Limb (tissue), 2 donors: ENCODE measurements at regions not wholly inside any gene's neighbourhood (a gene's known extent, or its start where the extent isn't known, plus 50 kb on each side); places are given as distances from the start of the nearest gene placed in this dataset.
"Not testable (repeated sequence)": the region's sequence is repeated elsewhere in the genome, so short reads cannot be mapped to it uniquely, and the experiment has no call there.

Experiments
- DNase-seq, 2 donors: peaks; one replicate each; pipeline ENCODE4 v3.0.0-alpha.2; 2016; ENCODE audit errors: extremely low spot score in 2 of 2

DNA sequence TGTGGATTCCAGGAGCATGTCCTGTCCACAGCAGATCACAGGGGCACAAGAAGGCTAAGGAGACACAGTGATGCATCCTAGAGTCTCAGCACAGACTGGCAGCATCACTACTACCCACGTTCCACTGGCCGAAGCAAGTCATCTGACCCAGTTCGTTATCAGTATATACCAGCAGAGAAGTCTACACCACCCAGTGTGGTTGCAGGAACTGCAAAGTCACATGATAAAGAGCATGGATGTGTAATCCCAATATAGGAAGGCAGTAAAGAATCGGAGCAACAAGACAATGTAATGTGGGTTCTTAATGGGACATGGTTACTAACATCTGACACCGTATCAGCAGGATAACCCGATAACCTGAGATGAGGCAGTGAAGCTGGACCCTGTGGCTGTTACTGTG, 246.6 kb downstream of the RRAGC start:
- no peak for DNase-seq

DNA sequence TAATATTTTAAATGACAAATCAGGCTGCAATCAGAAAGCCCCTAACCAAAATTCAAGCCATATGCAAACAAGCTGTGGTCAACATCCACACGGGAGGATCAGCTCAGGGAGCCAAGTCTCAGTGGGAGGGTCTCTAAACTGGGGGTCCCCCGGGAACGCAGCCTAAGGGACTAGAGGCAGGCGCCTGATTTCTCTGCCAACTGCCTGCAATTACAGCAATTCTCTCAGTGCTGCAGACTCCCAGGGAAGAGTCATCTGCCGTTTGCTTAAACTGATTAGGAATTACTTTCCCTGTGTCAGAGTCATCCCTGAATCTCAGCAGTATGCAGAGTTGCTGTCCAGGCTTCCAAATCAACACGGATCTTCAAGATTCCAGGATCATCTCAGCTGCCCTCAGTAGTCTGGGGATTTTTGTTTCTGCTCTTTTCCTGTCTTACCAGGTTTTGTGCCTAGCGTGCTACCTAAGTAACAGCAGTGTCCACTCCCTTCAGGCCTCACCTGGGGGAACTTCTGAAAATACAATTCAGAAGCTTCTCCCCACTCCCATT, 247.8 kb downstream of the RRAGC start:
- DNase-seq: no peak

DNA sequence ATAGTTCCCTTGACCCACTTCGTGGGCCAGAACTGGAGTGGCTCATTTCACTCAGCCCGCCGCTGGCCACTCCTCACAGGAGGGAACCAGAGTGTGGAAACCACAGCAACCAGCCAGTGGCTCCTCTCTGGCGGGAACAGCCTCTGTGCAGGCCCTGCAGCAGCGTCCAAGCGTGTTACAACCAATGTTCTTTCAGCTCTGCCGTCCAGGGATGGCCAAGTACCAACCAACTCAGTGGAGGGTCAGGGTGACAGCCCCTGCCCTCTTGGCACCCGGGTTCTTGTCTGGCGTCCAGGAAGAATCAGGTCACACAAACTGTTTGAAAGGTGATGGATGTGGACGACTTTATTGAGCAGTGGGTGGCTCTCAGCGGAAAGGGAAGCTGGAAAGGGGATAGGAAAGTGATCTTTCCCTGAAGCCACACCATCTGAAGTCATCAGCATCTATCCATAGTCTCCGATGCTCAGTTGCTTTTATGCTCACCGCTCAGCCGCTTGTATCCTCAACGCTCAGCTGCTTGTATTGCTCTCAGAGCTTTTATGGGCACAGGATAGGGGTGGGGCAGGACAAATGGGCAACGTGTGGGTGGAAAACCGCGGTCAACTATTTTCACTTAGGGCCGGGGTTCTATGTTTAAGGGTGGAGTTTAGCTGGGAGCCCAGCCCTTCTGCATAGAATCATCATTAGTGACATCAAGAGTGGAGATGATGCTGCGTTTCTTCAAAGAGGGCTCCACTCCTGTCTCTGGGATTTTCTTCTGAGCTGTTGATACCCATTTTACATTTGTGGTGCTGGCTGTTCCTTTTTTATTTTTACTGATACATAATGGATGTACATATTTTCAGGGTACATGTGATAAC, 250.2 kb downstream of the RRAGC start:
- no peak for DNase-seq

DNA sequence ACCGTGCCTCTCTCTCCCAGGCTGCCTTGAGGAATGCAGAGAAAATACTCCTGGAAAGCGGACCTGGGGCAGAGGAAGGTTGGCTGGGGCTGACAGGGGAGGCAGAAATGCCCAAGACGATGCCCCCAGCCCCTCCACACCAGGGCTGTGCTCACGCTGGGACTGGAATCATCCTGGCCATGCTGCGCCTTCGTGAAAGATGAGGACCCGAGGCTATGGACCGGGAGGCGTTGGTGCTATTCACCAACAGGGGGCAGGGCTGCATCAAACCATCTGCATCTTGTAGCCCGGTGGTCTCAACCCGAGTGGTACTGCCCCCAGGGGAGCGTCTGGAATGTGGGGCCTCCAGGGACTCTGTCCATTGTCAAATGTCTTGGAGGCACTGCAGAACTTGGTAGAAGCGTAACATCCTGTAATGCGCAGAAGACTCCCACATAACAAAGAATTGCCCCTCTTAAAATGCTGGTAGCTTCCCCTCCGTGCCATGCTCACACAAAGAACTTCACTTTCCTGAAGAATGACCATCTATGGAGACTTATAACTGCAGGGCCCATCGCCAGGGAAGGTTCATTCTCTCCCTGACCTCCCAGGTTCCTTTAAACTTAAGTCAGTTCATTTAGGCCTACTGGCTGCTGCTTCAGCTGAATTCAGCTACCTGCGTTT, 251.2 kb downstream of the RRAGC start:
- peak in 1 of 2 donors; percentile 63 for DNase-seq

DNA sequence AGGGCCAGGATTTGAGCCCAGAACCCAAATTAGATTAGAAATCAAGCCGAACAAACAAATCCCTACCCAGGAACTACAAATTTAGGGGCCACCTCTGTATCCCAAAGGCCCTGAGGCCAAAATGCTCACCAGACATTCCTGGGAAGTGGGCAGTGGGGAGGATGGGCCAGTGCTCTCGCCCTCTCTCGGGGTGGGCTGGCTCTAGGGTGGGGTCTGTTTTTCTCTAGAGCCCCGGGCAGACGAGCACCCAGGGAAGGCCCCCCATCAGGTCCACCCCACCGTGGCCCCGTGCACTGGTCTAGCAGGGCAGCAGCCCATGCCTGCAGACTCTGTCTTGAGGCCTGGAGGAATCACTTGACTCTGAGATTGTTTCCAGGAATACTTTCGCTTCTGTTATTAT, 252.0 kb downstream of the RRAGC start:
- DNase-seq: no peak

DNA sequence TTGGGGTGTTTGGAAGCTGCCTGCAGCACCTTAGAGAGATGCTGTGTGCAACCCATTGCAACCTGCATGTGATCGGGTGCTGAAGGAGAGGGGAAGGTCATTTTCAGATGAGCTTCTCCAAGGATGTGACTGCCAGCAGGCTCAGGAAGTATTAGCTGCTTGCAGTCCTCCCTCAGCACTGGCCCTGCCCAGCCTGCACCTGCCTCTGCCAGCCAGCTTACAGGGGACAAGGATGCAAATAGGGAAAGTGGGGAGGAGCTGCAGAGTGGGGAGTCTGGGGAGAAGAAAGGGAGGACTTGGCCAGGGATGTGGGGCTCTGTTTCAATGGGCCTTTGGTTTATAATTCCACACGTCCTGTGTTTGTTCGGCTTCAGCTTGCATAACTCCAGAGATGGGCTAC, 254.5 kb downstream of the RRAGC start:
- no peak for DNase-seq

DNA sequence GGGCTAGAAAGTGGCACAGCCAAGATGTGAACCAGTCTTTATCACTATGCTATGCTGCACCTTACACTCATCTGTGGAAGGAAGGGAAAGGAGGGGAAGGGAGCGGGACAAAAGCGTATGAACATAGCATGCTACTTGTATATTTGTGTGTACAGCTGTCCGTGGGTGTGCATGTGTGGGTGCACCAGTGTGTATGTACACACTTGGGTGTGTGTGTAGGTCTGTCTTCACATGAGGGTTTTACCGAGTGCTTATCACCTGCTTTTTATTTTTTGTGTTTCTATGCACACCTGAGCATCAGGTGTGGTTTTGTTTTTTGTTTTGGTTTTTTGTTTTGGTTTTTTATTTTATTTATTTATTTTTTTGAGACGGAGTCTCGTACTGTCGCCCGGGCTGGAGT, 255.7 kb downstream of the RRAGC start:
- DNase-seq: no peak

DNA sequence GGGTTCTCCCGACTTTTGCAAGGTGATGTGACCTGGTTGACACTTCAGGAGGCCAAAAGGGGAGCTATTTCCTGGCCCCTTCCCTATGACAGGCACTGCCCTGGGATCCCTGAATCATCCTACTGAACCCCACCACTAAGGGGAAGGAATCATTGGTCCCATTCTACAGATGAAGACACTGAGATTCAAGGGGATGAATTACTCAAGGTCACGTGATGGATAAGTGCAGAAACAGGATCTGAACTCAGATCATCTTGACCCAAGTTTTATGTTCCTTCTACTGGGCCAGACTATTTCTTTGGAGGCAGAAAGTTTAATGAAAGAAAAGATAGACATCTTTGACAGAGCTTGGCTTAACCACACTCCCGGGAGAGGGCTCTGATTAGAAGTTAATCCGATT, 258.7 kb downstream of the RRAGC start:
- DNase-seq: no peak

DNA sequence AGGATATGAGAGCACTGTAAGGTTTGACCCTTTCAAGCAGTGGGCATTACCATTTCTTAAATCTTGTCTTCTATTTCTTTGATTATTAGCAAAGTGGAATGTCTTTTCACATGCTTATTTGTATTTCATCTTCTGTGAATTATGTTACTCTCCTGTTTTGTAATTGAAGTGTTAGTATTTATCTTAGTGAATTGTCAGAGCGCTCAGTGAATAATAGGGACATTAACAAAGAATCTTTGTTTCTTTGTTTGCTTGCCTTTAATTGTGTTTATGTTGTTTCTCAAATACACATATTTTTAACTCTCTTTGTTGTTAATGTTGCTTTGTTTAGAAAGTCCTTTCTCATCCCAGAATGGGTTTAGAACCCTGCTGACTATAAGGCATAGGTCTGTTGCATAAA, 259.3 kb downstream of the RRAGC start:
- DNase-seq: no peak

DNA sequence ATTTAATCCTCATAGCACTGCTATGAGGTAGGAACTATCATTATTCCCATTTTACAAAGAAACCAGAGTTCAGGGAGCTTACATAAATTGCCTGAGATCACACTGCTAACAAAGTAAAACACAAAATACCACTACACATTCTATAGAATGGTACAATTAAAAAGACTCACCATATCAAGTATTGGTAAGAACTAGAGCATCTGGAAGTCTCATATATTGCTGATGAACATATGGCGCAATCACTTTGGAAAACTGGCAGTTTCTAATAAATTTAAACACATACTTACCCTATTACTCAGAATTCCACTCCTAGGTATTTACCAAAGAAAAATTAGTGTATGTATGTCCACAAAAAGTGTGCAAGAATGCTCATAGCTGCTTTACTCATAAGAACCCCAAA, 261.5 kb downstream of the RRAGC start:
- no peak for DNase-seq

DNA sequence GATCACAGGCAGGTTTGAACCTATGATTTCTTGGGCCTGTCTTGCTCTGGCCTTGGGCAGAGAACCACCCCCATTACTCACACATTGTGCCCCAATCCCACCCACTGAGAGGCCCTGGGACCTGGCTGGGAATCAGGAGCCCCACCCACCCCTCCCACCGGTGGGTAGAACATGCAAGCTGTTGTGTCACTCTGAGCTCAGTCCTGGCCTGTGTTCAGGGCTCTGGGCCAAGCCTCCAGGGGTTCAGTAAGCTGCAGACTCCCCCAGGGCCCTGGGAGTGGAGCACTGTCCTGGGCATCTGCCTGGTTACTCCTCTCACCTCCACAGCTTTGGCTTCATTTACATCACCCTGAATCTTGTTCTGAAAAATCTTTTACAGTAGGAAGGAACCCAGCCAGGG, 270.5 kb downstream of the RRAGC start:
- no peak for DNase-seq

DNA sequence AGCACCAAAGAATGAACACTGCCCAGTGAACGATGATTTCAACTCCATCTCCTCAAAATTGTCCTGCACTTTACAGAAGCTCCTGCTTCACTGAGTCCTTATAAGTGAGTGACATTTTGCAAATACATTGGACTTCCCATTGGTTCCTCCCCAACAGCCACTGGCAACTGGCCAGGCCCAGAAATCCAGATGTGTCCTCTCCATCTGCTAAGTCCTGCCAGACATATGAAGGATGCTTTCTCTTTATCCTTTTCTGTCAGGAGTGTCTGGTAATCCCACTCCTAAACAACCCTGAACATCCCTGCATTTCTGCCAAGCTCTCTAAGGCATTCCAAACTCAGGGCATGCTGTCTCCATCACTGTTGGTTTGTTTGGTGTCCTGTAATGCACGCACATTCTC, 271.8 kb downstream of the RRAGC start:
- DNase-seq: no peak

DNA sequence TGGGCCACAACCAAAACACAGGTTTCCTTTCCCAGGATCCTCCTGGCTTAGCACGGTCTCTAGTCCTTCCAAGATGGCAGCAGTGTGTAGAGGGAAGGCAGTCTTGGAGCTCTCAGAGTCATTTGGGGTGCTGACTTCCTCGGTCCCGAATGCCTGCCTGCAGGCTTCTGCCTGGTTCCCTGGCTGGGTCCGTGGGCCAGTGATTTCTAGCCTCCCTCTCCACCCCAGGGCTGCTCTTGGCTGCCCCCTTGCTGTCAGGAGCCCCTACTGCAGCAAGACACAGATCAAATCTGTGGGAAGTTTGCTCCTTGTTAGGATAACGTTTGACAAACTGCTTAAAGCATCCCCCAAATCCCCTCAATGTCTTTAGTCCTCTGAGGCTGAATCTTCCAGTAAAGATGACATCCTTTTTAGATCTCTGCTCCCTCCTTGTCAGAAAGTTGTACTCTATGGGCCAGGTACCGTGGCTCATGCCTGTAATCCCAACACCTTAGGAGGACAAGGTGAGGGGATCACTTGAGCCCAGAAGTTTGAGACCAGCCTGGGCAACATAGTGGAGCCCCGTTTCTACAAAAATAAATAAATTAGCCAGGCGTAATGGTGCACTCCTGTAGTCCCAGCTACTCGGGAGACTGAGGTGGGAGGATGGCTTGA, 272.5 kb downstream of the RRAGC start:
- DNase-seq: no peak

DNA sequence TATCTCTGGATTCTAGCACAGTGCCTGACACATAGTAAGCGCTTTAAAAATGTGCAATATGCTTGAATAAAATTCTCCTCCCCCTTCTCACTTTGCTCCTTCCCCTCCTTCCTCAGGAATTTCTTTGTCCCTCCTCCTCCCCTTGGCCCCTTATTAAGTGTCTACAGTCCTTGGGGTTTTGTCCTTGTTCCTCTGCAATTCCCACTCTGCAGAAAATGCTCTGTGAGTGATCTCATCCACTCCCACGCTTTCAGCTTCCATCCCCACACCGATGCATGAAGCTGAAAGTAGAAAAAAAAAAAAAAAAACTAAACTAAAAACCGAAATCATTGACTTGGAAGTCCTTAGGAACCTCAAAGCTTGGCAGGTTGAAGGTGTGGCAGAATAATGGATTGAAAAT, 273.6 kb downstream of the RRAGC start:
- no peak for DNase-seq

DNA sequence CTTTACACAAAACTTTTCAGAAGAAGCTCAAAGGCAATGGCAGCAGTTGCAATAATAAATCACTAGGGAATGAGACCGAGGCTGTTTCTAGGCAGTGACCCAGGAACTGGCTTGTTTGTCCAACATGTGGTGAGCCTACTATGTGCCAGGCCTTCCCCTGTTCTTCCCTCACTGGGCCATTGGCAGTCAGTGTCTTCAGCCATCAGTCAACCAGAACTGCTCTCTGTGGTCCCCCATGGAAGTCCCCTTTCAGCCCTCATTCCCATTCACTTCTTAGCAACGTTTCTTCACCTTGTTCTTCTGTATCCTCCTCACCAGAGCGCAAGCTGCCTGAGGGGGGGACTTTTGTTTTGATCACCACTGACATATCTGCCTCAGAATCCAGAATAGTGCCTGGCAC, 274.1 kb downstream of the RRAGC start:
- no peak for DNase-seq

DNA sequence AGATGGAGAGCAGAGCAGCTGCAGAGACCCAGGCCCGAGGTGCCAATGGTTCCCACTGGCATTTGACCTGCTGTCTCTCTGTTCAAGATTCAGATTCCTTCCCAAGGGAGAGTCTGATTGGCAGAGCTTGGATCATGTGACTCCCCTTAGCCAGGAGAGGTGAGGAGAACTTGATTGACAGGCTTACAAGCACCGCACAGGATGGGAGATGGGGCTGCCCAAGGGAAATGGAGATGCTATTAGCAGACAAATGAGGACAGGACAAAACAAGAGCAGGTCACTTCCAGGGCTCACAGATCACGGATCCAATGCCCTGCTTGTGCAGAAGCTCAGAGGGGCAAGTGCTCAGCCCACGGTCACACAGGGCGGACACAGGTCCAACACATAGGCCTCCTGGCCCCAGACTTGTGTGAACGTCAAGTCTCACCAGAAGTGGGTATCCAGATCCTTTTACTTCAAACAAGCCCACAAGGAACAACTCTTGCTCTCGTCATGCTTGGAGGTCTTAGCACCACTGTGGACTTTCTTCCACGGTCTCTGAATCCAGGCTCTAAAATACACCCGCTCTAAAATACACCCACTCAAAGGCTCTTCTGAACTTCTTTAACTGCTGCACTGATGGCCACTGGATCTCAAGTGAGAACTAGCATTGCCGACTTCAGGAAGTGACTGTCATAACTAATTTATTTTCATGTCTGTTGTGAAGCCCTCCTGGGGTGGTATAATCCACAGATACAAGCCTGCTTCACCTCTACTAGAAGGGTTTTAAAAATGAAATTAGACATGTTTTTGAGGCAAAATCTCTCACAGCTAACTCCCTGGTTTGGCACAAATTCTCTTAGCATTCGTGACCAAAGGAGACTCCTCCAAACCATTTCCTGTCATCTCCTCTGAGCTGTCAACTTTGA, 274.9 kb downstream of the RRAGC start:
- DNase-seq: no peak

DNA sequence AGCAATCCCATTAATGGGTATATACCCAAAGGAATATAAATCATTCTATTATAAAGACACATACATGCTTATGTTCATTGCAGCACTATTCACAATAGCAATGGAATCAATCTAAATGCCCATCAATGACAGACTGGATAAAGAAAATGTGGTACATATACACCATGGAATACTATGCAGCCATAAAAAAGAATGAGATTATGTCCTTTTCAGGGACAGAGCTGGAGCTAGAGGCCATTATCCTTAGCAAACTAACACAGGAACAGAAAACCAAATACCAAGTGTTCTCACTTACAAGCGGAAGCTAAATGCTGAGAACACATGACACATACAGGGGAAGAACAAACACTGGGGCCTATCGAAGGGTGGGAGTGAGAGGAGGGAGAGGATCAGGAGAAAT, 276.3 kb downstream of the RRAGC start:
- DNase-seq: not testable (repeated sequence)

DNA sequence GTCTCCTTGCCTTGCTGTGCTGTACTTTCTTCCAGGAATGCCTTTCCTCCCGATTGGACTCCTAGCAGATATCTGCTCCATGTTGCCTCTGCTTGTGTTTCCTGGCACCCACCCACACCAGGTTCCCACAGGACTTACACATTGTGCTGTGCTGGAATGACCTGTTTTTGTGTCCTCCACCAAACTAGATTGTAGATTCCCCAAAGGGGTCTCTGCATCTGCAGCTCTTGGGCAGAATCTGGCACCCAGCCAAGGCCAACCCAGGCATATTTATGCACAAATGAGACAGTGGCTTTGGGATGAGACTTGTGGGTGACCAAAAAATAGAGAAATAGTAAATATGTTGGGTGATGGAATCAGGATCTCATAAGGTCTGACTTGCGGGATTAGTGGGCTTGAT, 278.2 kb downstream of the RRAGC start:
- DNase-seq: peak in 1 of 2 donors; percentile 21

DNA sequence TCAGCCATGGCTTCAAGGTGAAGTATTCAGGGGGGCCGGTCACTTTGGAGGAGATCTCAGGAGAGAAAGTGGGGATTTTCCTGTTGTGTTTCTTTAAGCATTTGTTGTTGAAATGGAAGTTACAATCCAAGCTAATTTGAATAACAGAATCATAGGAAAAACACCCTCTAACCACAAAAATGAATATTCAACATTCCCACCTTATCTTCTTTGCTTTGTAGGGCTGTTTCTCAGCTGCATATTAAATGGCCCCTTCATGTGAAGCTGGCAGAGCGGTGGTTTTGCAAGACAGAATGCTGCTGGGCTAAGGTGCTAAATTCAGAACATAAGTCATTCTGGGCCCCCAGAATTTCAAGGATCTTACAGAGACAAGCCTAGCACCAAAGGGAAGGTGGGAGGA, 279.0 kb downstream of the RRAGC start:
- DNase-seq: no peak

DNA sequence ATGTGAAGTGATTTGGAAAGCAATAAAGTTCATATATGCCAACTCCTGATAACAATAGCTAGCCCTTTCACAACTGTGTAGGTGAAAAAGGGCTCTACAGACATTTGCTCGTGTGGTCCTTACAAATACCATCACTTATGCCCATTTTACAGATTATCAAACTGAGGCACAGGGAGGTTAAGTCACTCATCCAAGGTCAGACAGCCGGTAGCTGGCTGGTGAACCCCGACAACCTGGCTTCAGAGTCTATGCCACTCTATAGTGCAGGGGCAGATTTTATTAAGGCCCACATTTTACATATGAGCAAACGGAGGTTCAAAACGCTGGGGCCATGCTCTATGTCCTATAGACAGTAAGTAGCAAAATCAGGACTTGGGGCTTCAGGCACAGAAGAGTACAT, 280.5 kb downstream of the RRAGC start:
- no peak for DNase-seq

DNA sequence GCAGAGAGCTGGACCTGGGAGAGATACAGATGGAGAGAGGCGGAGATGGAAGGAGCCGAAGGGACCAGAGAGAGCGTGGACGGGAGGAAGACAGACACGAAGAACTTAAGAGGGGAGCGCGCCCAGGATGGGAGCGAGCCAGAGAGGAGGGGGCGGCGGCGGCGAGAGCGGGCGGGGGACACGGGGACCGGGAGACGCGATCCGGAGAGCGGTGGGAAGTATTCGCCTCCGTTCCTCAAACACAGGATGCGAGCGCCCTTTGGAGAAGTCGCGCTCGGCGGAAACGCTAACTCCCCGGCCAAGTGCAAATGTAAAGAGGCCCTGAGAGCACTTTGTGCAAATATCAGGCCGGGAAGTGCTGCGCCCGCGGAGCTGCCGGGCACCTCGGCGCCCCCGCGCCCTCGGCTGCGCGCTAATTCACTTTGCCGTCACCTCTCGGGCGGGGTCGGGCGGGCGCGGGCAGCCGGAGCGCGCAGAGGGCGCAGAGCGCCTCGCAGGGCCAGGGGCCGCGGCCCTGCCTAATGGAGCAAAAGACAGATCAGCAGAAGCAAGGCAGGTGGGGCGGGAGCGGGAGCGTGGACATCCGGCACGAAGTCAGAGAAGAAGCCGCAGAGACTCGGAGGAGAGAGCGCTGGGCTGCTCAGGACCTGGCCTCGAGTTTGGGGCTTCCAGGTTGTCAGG, 281.2 kb downstream of the RRAGC start:
- DNase-seq: peak in 1 of 2 donors; percentile 41
